ENCODE measurements at regions not wholly inside any gene's neighbourhood (a gene's known extent, or its start where the extent isn't known, plus 50 kb on each side); places are given as distances from the start of the nearest gene placed in this dataset.

- TF ChIP-seq CTCF (optimal IDR thresholded peaks at IDR 0.05 in 1 of 3, IDR thresholded peaks at IDR 0.05 in 1 of 3, conservative IDR thresholded peaks at IDR 0.05 in 1 of 3; ENCODE audit: extremely low read depth in 1 of 3, insufficient read depth in 2 of 3, low read length in 3 of 3), result no peak
- no peak for TF ChIP-seq EZH2 (IDR thresholded peaks at IDR 0.05; ENCODE audit: low read length)
Measured at GRCh38 chr6:156189195-156189594, 588.0 kb upstream of the ARID1B start.

Measured in keratinocyte (primary cell).